SU-DHL-6 (cell line): ENCODE measurements at regions not wholly inside any gene's neighbourhood (a gene's known extent, or its start where the extent isn't known, plus 50 kb on each side); places are given as distances from the start of the nearest gene placed in this dataset.

ENCODE experiments used
- EZH2phosphoT487 ChIP-seq: fragments of 200-600 bp; sonication (generic), shearing (Covaris generic); conservative IDR thresholded peaks from 2 replicates; pipeline ENCODE4 v1.6.1; 2018; ENCODE audit warnings: mild to moderate bottlenecking, antibody characterized with exemption, low read length, moderate library complexity, mixed read lengths
- TF ChIP-seq, protein P1 (sequence below): fragments of 200-600 bp; sonication (generic); IDR thresholded peaks from one replicate; pipeline ENCODE4 v1.5.1; 2017; ENCODE audit warnings: antibody characterized with exemption, mild to moderate bottlenecking, low read length, moderate library complexity; ENCODE audit not compliant: insufficient read depth, poor library complexity, severe bottlenecking

DNA sequence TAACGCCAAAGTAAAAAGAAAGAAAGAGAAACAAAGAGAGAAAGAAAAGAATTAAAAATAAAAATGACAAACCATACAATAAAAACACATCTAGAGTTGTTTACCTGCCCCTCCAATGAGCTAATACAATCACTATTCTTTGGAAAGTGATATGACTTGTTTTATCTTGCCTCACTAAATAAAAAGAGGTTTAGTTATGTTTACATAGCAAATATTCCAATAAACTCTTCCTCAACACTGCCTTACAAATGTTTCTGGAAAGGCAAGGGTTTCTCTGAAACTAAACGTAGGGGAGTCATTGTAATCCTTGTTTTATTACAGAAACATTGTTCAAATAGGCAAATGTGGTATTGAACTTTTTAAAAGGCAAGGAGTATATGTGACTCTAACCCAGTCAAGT is 396.2 kb downstream of the EPM2A start:
- TF ChIP-seq, protein P1, sequence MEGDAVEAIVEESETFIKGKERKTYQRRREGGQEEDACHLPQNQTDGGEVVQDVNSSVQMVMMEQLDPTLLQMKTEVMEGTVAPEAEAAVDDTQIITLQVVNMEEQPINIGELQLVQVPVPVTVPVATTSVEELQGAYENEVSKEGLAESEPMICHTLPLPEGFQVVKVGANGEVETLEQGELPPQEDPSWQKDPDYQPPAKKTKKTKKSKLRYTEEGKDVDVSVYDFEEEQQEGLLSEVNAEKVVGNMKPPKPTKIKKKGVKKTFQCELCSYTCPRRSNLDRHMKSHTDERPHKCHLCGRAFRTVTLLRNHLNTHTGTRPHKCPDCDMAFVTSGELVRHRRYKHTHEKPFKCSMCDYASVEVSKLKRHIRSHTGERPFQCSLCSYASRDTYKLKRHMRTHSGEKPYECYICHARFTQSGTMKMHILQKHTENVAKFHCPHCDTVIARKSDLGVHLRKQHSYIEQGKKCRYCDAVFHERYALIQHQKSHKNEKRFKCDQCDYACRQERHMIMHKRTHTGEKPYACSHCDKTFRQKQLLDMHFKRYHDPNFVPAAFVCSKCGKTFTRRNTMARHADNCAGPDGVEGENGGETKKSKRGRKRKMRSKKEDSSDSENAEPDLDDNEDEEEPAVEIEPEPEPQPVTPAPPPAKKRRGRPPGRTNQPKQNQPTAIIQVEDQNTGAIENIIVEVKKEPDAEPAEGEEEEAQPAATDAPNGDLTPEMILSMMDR, result no peak
- TF ChIP-seq EZH2phosphoT487, result no peak
